Keratinocyte (primary cell): ENCODE measurements at regions not wholly inside any gene's neighbourhood (a gene's known extent, or its start where the extent isn't known, plus 50 kb on each side); places are given as distances from the start of the nearest gene placed in this dataset.

Experiments
- DNase-seq: peaks from one replicate; pipeline ENCODE4 v3.0.0-alpha.2; 2011; ENCODE audit warnings: low read depth, missing footprints, low spot score
- FAIRE-seq: peaks from 2 replicates; lab custom pipeline; 2011; peaks lifted over from hg19 to GRCh38; lab: Jason Lieb, UNC
- H2AFZ ChIP-seq: 2 replicates; pipeline ENCODE4 v1.6.0; 2012; ENCODE audit warnings: low read length, control low read depth, inconsistent platforms; ENCODE audit not compliant: control insufficient read depth
- H3K27ac ChIP-seq: 2 replicates; pipeline ENCODE4 v1.5.1; 2011; ENCODE audit warnings: low read length; ENCODE audit not compliant: control insufficient read depth, insufficient read depth
- H3K27me3 ChIP-seq: 3 replicates; pipeline ENCODE4 v1.6.0; 2011; ENCODE audit warnings: low read length; ENCODE audit not compliant: control insufficient read depth, insufficient read depth; ENCODE audit errors: extremely low read depth
- H3K36me3 ChIP-seq, 2 experiments: 2 replicates in 1 of 2; 3 replicates in 1 of 2; pipeline ENCODE4 v1.5.1; 2011; ENCODE audit warnings: low read length in 2 of 2, mild to moderate bottlenecking in 1 of 2; ENCODE audit not compliant: control insufficient read depth in 2 of 2, insufficient read depth in 2 of 2; ENCODE audit errors: extremely low read depth in 1 of 2
- H3K4me1 ChIP-seq: 3 replicates; pipeline ENCODE4 v1.5.1; 2011; ENCODE audit warnings: low read length; ENCODE audit not compliant: control insufficient read depth, insufficient read depth; ENCODE audit errors: extremely low read depth
- H3K4me2 ChIP-seq: 3 replicates; pipeline ENCODE4 v1.6.0; 2011; ENCODE audit warnings: low read depth, low read length; ENCODE audit not compliant: control insufficient read depth, insufficient read depth; ENCODE audit errors: extremely low read depth
- H3K4me3 ChIP-seq, 3 experiments: fragments of 200-600 bp in 1 of 3; sonication (generic) in 1 of 3; 2 replicates in 2 of 3; 3 replicates in 1 of 3; pipeline ENCODE4 v1.5.1; 2011 to 2016; ENCODE audit warnings: low read length in 3 of 3, mild to moderate bottlenecking in 3 of 3, control low read depth in 2 of 3, inconsistent platforms in 1 of 3, low read depth in 1 of 3, mixed read lengths in 1 of 3, mixed run types in 1 of 3, moderate library complexity in 1 of 3; ENCODE audit not compliant: control insufficient read depth in 2 of 3, insufficient read depth in 2 of 3; ENCODE audit errors: extremely low read depth in 1 of 3
- H3K79me2 ChIP-seq: 2 replicates; pipeline ENCODE4 v1.6.0; 2012; ENCODE audit warnings: low read length; ENCODE audit not compliant: control insufficient read depth, insufficient read depth
- H3K9ac ChIP-seq: 3 replicates; pipeline ENCODE4 v1.6.0; 2011; ENCODE audit warnings: low read length; ENCODE audit not compliant: control insufficient read depth, insufficient read depth; ENCODE audit errors: extremely low read depth
- H3K9me1 ChIP-seq: 3 replicates; pipeline ENCODE4 v1.6.0; 2011; ENCODE audit warnings: low read length; ENCODE audit not compliant: control insufficient read depth, insufficient read depth; ENCODE audit errors: extremely low read depth
- H3K9me3 ChIP-seq: 2 replicates; pipeline ENCODE4 v1.5.1; 2012; ENCODE audit warnings: low read depth, low read length; ENCODE audit not compliant: control insufficient read depth
- H4K20me1 ChIP-seq: 3 replicates; pipeline ENCODE4 v1.6.0; 2011; ENCODE audit warnings: low read length; ENCODE audit not compliant: control insufficient read depth, insufficient read depth; ENCODE audit errors: extremely low read depth
- EZH2 ChIP-seq: IDR thresholded peaks from one replicate; pipeline ENCODE4 v1.6.1; 2012; ENCODE audit warnings: inconsistent platforms, mild to moderate bottlenecking, low read length, moderate library complexity
- dilution Hi-C: fragments of 300-500 bp; cut with MboI; formaldehyde crosslinking; loops from one replicate; pipeline ENCODE4 v1.7.0; 2020; ENCODE audit warnings: low sequenced_read_pairs; ENCODE audit not compliant: extremely low pct_ligation_motif_present
- TF ChIP-seq, protein P1 (sequence below), 3 experiments: IDR thresholded peaks in 1 of 3; conservative IDR thresholded peaks in 1 of 3; optimal IDR thresholded peaks in 1 of 3; 2 replicates in 2 of 3; 3 replicates in 1 of 3; pipeline versions ENCODE3 to v1.5.1; 2011; ENCODE audit warnings: low read length in 3 of 3, mild to moderate bottlenecking in 3 of 3, moderate library complexity in 2 of 3, control low read depth in 1 of 3, inconsistent platforms in 1 of 3; ENCODE audit not compliant: insufficient read depth in 2 of 3; ENCODE audit errors: extremely low read depth in 1 of 3

DNA sequence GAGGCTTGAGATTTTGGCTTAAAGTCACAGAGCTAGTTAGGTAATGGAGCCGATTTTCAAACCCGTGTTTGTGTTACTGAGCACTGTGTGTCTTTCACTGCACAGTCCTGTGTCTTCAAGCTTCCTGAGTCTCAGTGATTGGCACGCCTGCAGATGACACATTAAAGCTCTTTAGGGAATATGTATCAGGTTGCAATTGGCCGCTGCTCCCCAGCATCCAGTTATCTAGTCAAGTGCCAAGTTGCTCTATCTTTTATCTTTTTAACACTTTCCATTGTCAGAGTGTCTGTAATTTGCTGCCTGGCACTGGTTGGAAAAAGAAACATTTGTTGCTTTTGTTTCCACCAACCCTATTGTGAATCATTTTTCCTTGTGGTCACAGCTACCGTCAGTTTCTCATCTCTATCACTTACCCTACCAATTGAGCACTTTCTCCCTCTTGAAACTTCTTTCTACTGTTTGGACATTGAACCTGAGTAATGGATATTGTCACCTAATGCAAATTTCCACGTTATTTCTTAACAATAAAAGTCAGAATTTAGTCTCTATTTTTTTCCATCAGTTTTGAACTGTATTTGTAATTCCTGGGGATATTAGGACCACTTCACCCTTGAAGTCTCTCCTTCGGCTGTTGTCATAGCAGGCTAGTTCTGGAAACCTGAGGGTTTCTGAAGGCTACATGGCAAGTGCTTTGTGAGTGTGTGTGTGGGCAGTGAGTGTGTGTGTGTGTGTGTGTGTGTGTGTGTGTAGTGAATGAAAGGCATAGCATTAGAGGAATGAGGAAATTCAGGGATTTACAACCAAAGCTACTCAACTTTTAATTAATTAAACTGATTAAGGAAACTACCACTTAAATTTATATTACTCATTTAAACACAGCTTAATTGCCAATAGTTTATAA, 274.3 kb downstream of the ISL1 start:
- Histone ChIP-seq H3K9me1 (no peaks in the 10 kb centered on the region), H2AFZ (peak overlapping the region; percentile 52), H3K79me2 (no peaks in the 10 kb centered on the region), H3K9me3 (no peaks in the 10 kb centered on the region), H3K27me3 (no peaks in the 10 kb centered on the region), H3K4me3 (peak overlapping the region in 1 of 3 experiments; percentile 29), H3K4me2 (peak overlapping the region; percentile 47), H3K9ac (no peak overlapping the region), H3K27ac (no peak overlapping the region), H3K36me3 (no peaks in the 10 kb centered on the region), H4K20me1 (no peaks in the 10 kb centered on the region), H3K4me1 (peaks cover 22% of the 10 kb centered on the region)
- dilution Hi-C loops = no loop called here
- DNase-seq (no peak), FAIRE-seq (peak; percentile 49)
- TF ChIP-seq, protein P1, sequence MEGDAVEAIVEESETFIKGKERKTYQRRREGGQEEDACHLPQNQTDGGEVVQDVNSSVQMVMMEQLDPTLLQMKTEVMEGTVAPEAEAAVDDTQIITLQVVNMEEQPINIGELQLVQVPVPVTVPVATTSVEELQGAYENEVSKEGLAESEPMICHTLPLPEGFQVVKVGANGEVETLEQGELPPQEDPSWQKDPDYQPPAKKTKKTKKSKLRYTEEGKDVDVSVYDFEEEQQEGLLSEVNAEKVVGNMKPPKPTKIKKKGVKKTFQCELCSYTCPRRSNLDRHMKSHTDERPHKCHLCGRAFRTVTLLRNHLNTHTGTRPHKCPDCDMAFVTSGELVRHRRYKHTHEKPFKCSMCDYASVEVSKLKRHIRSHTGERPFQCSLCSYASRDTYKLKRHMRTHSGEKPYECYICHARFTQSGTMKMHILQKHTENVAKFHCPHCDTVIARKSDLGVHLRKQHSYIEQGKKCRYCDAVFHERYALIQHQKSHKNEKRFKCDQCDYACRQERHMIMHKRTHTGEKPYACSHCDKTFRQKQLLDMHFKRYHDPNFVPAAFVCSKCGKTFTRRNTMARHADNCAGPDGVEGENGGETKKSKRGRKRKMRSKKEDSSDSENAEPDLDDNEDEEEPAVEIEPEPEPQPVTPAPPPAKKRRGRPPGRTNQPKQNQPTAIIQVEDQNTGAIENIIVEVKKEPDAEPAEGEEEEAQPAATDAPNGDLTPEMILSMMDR (optimal IDR thresholded peaks at IDR 0.05 in 1 of 3, IDR thresholded peaks at IDR 0.05 in 1 of 3, conservative IDR thresholded peaks at IDR 0.05 in 1 of 3; ENCODE audit: extremely low read depth in 1 of 3, insufficient read depth in 2 of 3, low read length in 3 of 3) = no peak
- no peak for TF ChIP-seq EZH2

DNA sequence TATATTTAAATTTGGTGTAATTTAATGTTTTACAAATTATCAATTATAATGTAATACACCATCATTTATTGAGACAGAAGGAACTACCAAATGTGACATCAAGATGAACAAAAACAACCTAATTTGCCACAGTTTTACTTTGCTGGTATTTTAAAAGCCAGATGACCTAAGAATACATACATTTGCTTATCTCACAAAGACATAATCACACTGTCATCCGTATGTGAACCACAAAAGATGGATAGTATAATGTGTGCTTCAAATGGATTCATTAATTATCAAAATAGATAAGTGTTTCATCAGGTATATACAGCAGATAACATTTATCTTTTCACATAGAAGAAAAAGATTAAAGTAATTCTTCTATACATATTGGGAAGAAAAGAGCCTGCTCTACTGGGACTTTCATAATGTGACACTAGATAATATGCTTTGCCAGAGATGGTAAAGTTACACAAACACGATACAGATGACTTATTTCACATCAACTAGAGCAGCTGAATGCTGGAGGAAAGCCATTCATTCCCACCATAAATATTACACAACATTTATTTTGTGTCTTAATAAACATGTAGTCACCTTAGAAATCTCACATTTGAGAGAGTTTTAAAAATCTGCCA, 278.5 kb downstream of the ISL1 start:
- no peak for FAIRE-seq
- dilution Hi-C loops = no loop called here
- Histone ChIP-seq H4K20me1 (no peaks in the 10 kb centered on the region), H3K27ac (no peak overlapping the region), H3K36me3 (no peaks in the 10 kb centered on the region), H3K4me3 (no peak overlapping the region), H3K9me3 (no peaks in the 10 kb centered on the region), H3K9me1 (no peaks in the 10 kb centered on the region), H3K79me2 (no peaks in the 10 kb centered on the region), H3K4me2 (no peak overlapping the region), H2AFZ (no peak overlapping the region), H3K9ac (no peak overlapping the region), H3K4me1 (peaks cover 3% of the 10 kb centered on the region), H3K27me3 (no peaks in the 10 kb centered on the region)
- TF ChIP-seq, protein P1 (optimal IDR thresholded peaks at IDR 0.05 in 1 of 3, IDR thresholded peaks at IDR 0.05 in 1 of 3, conservative IDR thresholded peaks at IDR 0.05 in 1 of 3; ENCODE audit: extremely low read depth in 1 of 3, insufficient read depth in 2 of 3, low read length in 3 of 3) = no peak
- no peak for TF ChIP-seq EZH2
- DNase-seq = no peak
